PC-3 (cell line): ENCODE measurements at regions not wholly inside any gene's neighbourhood (a gene's known extent, or its start where the extent isn't known, plus 50 kb on each side); places are given as distances from the start of the nearest gene placed in this dataset.
"Not testable (repeated sequence)": the region's sequence is repeated elsewhere in the genome, so short reads cannot be mapped to it uniquely, and the experiment has no call there.

ENCODE experiments used
- ATAC-seq: fragments of 200-7000 bp; cut with Tn5 transposase; 2 replicates; pipeline ENCODE4 v1.9.1; 2020; ENCODE audit warnings: mild to moderate bottlenecking, moderate library complexity
- BruUV-seq: library from RNA; stranded (reverse); fragments of 400-500 nt; replicated peaks from 2 replicates; lab custom pipeline; 2021; lab: Mats Ljungman, UMichigan
- CTCF ChIA-PET: fragments of 300-600 bp; sonication (Branson Sonifier 250); formaldehyde crosslinking; loops from one replicate; lab custom pipeline; 2022; ENCODE audit warnings: antibody characterized with exemption; lab: Charles Lee
- POLR2A ChIA-PET: fragments of 300-600 bp; sonication (Branson Sonifier 250); formaldehyde crosslinking; loops from one replicate; lab custom pipeline; 2022; ENCODE audit warnings: antibody characterized with exemption; ENCODE audit not compliant: unreplicated experiment; lab: Charles Lee
- DNase-seq: peaks from one replicate; pipeline ENCODE4 v3.0.0-alpha.2; 2015
- H2AFZ ChIP-seq: fragments of 300-600 bp; sonication (generic); 2 replicates; pipeline ENCODE4 v1.6.0; 2016; ENCODE audit warnings: antibody characterized with exemption, low read length
- H3F3A ChIP-seq: fragments of 300-600 bp; sonication (generic); one replicate; pipeline ENCODE4 v1.6.0; 2017; ENCODE audit warnings: antibody characterized with exemption, low read length, control low read depth, mild to moderate bottlenecking; ENCODE audit not compliant: unreplicated experiment
- H3K27ac ChIP-seq: fragments of 300-600 bp; sonication (generic); 2 replicates; pipeline ENCODE4 v1.5.1; 2016; ENCODE audit warnings: mild to moderate bottlenecking, low read length
- H3K27me3 ChIP-seq: fragments of 300-600 bp; sonication (generic); 2 replicates; pipeline ENCODE4 v1.6.1; 2016; ENCODE audit warnings: low read length, mixed read lengths
- H3K36me3 ChIP-seq: fragments of 300-600 bp; sonication (generic); 2 replicates; pipeline ENCODE4 v1.6.1; 2016; ENCODE audit warnings: low read depth, mixed run types, low read length, mixed read lengths
- H3K4me1 ChIP-seq: fragments of 300-600 bp; sonication (generic); 2 replicates; pipeline ENCODE4 v1.5.1; 2016; ENCODE audit warnings: low read length; ENCODE audit not compliant: insufficient read depth
- H3K4me2 ChIP-seq: fragments of 300-600 bp; sonication (generic); 2 replicates; pipeline ENCODE4 v1.6.0; 2016; ENCODE audit warnings: low read length
- H3K4me3 ChIP-seq: fragments of 300-600 bp; sonication (generic); 2 replicates; pipeline ENCODE4 v1.5.1; 2016; ENCODE audit warnings: mild to moderate bottlenecking, low read length, mixed read lengths
- H3K79me2 ChIP-seq: fragments of 300-600 bp; sonication (generic); 2 replicates; pipeline ENCODE4 v1.6.1; 2017; ENCODE audit warnings: low read length, mixed read lengths
- H3K9ac ChIP-seq: fragments of 300-600 bp; sonication (generic); 2 replicates; pipeline ENCODE4 v1.6.0; 2016; ENCODE audit warnings: mild to moderate bottlenecking, low read length
- H3K9me2 ChIP-seq: fragments of 300-600 bp; sonication (generic); replicated peaks from 2 replicates; pipeline ENCODE4 v1.6.1; 2016; ENCODE audit warnings: mixed run types, low read length, mixed read lengths
- H3K9me3 ChIP-seq: fragments of 300-600 bp; sonication (generic); 2 replicates; pipeline ENCODE4 v1.6.1; 2016; ENCODE audit warnings: low read length, mixed read lengths
- H4K20me1 ChIP-seq: fragments of 300-600 bp; sonication (generic); 2 replicates; pipeline ENCODE4 v1.6.1; 2016; ENCODE audit warnings: low read length, mixed read lengths
- EZH2 ChIP-seq: fragments of 300-600 bp; sonication (generic); IDR thresholded peaks from one replicate; pipeline ENCODE4 v1.6.1; 2017; ENCODE audit warnings: antibody characterized with exemption, mild to moderate bottlenecking, low read length; ENCODE audit not compliant: unreplicated experiment
- EZH2phosphoT487 ChIP-seq: fragments of 300-600 bp; sonication (generic); IDR thresholded peaks from 2 replicates; pipeline ENCODE4 v1.6.1; 2018; ENCODE audit warnings: mild to moderate bottlenecking, antibody characterized with exemption, low read length, borderline replicate concordance
- intact Hi-C: fragments of 100-400 bp; cut with micrococcal nuclease; formaldehyde crosslinking; loops from 2 replicates; pipeline ENCODE4 v1.9.0; 2023
- TF ChIP-seq, protein P1 (sequence below): fragments of 300-600 bp; sonication (generic); conservative IDR thresholded peaks from 2 replicates; pipeline ENCODE4 v1.5.1; 2017; ENCODE audit warnings: antibody characterized with exemption, low read depth, mild to moderate bottlenecking, low read length

DNA sequence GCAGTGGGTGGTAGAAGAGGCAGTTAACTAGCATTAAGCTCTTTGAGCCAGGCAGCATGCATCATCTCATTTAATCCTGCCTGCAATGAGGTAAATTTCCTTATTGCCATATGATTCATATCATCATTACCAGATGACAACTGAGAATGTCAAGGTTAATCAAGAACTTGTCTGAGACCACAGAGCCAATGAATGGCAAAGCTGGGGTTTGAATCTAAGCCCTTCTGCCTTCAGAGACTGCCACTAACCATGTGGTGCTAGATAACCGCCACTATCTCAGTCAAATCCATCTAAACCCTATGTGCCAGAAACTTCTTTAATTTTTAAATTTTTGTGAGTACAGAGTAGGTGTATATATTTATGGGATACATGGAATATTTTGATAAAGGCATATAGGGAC, 77.8 kb upstream of the GRIP1 start:
- H2AFZ ChIP-seq: no peak overlapping the region
- POLR2A ChIA-PET: no interaction called here
- H3K4me1 ChIP-seq: no peaks in the 10 kb centered on the region
- DNase-seq (no peak), ATAC-seq (no peak)
- 0 out of 2 replicates have a peak, but pooled peaks cover 5% of the 10 kb centered on the region for H3K9me3 ChIP-seq
- CTCF ChIA-PET: no interaction called here
- intact Hi-C loops: no loop called here
- TF ChIP-seq EZH2 (no peak), EZH2phosphoT487 (no peak)
- TF ChIP-seq, protein P1, sequence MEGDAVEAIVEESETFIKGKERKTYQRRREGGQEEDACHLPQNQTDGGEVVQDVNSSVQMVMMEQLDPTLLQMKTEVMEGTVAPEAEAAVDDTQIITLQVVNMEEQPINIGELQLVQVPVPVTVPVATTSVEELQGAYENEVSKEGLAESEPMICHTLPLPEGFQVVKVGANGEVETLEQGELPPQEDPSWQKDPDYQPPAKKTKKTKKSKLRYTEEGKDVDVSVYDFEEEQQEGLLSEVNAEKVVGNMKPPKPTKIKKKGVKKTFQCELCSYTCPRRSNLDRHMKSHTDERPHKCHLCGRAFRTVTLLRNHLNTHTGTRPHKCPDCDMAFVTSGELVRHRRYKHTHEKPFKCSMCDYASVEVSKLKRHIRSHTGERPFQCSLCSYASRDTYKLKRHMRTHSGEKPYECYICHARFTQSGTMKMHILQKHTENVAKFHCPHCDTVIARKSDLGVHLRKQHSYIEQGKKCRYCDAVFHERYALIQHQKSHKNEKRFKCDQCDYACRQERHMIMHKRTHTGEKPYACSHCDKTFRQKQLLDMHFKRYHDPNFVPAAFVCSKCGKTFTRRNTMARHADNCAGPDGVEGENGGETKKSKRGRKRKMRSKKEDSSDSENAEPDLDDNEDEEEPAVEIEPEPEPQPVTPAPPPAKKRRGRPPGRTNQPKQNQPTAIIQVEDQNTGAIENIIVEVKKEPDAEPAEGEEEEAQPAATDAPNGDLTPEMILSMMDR: no peak
- no peaks in the 10 kb centered on the region for H3F3A ChIP-seq
- no TSS peak for BruUV-seq
- H3K4me3 ChIP-seq: no peak overlapping the region
- H4K20me1 ChIP-seq: no peaks in the 10 kb centered on the region
- no peaks in the 10 kb centered on the region for H3K36me3 ChIP-seq
- H3K9ac ChIP-seq: no peak overlapping the region
- H3K79me2 ChIP-seq: no peaks in the 10 kb centered on the region
- H3K27me3 ChIP-seq: no peaks in the 10 kb centered on the region
- H3K9me2 ChIP-seq: 0 out of 2 replicates have a peak, but pooled peaks cover 5% of the 10 kb centered on the region
- no peak overlapping the region for H3K27ac ChIP-seq
- no peak overlapping the region for H3K4me2 ChIP-seq

DNA sequence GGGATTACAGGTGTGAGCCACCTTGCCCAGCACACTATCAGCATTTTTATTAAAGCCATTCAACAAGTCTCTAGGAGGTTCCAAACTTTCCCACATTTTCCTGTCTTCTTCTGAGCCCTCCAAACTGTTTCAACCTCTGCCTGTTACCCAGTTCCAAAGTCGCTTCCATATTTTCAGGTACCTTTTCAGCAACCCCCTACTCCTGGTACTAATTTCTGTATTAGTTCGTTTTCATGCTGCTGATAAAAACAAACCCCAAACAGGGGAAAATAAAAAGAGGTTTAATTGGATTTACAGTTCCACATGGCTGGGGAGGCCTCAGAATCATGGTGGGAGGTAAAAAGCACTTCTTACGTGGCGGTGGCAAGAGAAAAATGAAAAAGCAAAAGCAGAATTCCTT, 81.2 kb upstream of the GRIP1 start:
- H3K9me3 ChIP-seq, H3K27me3 ChIP-seq, H3F3A ChIP-seq, H3K4me2 ChIP-seq, POLR2A ChIA-PET, H3K27ac ChIP-seq, H3K9ac ChIP-seq, H3K79me2 ChIP-seq, intact Hi-C loops, H4K20me1 ChIP-seq, CTCF ChIA-PET, H3K4me3 ChIP-seq, H3K36me3 ChIP-seq, BruUV-seq, DNase-seq, ATAC-seq, H3K9me2 ChIP-seq, H2AFZ ChIP-seq, H3K4me1 ChIP-seq: not testable (repeated sequence)

DNA sequence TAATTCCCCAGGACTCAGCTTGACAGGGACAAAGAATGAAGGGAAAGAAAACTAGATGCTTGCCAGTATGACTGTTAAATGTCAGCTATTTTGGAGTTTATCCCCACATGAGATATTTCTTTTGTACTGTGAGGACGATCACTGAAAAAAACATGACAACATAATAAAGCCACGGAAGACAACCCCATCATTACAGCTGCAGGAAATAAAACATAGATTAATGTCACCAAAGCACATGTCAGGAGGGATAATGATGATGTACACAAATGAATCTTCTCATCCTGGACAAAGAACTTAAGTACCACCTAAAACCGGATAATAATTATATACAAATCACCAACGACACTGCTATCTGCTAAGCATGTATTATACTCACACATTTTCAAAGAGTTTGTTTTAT, 84.6 kb upstream of the GRIP1 start:
- intact Hi-C loops: no loop called here
- H3K27ac ChIP-seq: no peak overlapping the region
- no peaks in the 10 kb centered on the region for H3F3A ChIP-seq
- CTCF ChIA-PET: no interaction called here
- POLR2A ChIA-PET: no interaction called here
- no peaks in the 10 kb centered on the region for H3K27me3 ChIP-seq
- no peaks in the 10 kb centered on the region for H3K9me2 ChIP-seq
- no peaks in the 10 kb centered on the region for H3K79me2 ChIP-seq
- ATAC-seq (no peak), DNase-seq (no peak)
- no peak overlapping the region for H3K9ac ChIP-seq
- H3K9me3 ChIP-seq: 0 out of 2 replicates have a peak, but pooled peaks cover 5% of the 10 kb centered on the region
- TF ChIP-seq, protein P1: no peak
- TF ChIP-seq EZH2 (no peak), EZH2phosphoT487 (no peak)
- no peak overlapping the region for H2AFZ ChIP-seq
- H4K20me1 ChIP-seq: no peaks in the 10 kb centered on the region
- no peaks in the 10 kb centered on the region for H3K36me3 ChIP-seq
- no peak overlapping the region for H3K4me2 ChIP-seq
- no TSS peak for BruUV-seq
- no peaks in the 10 kb centered on the region for H3K4me1 ChIP-seq
- no peak overlapping the region for H3K4me3 ChIP-seq
